Cardiac fibroblast (primary cell): ENCODE measurements at regions not wholly inside any gene's neighbourhood (a gene's known extent, or its start where the extent isn't known, plus 50 kb on each side); places are given as distances from the start of the nearest gene placed in this dataset.

Experiments used
- DNase-seq, 2 donors: peaks; one replicate each; pipeline versions ENCODE4 v3.0.0 to v3.0.0-alpha.2; 2010; ENCODE audit warnings: low read depth in 2 of 2
- H3K4me3 ChIP-seq, 2 donors: replicated peaks in 1 of 2; 1 replicate in 1 of 2; 2 replicates in 1 of 2; pipeline ENCODE4 v1.5.1; 2011; ENCODE audit warnings: low read depth in 2 of 2, low read length in 2 of 2, mild to moderate bottlenecking in 2 of 2, moderate library complexity in 1 of 2
- CTCF ChIP-seq: IDR thresholded peaks from one replicate; pipeline ENCODE4 v1.5.1; 2011; ENCODE audit warnings: low read depth, mild to moderate bottlenecking, low read length, inconsistent platforms

GRCh38 chr22:48373626-48374173, 1454.0 kb downstream of the BRD1 start:
- H3K4me3 ChIP-seq, result no peak overlapping the region
- TF ChIP-seq CTCF, result no peak
- no peak for DNase-seq

DNA sequence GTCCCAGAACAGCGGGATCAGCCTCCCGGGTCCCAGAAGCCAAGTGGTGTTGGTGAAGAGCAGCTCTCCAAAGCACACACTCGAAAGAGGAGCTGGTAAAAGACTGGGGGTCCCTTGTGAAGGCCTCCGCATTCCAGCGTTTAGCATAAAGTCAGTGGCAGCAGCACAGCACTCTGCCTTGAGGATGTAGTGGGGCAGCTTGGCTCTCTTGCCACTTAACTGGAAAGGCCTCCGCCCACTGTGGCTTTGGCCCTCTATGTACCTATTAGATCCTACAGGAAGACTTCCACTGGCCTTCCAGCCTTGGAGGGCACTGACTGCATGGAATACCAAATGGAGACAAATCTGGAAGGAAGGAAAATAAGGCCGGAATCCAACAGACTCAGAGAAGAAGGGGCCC, 1455.3 kb downstream of the BRD1 start:
- no peak for DNase-seq
- TF ChIP-seq CTCF, result no peak
- H3K4me3 ChIP-seq, result no peak overlapping the region

DNA sequence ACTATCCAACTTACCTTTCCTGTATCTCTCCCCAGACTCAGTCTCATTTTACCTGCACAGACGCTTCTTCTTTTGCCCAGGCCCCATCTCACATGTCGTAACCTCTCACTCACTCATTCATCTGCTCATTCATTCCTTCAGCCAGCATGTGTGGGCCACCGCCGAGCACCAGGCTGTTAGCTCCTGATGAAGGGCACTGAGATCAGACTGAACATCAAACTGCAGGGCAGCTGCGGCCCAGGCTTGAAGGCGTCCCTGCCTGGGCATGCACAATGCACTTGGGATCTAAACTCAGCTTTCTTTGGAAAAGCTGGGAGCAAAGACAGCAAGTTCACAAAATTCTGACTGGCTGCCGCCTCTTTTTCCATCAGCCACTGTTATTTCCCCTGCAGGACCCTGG, 1456.3 kb downstream of the BRD1 start:
- no peak for TF ChIP-seq CTCF
- H3K4me3 ChIP-seq, result no peak overlapping the region
- DNase-seq, result no peak

GRCh38 chr22:48370508-48371325, 1457.0 kb downstream of the BRD1 start:
- TF ChIP-seq CTCF, result no peak
- no peak overlapping the region for H3K4me3 ChIP-seq
- DNase-seq, result no peak

DNA sequence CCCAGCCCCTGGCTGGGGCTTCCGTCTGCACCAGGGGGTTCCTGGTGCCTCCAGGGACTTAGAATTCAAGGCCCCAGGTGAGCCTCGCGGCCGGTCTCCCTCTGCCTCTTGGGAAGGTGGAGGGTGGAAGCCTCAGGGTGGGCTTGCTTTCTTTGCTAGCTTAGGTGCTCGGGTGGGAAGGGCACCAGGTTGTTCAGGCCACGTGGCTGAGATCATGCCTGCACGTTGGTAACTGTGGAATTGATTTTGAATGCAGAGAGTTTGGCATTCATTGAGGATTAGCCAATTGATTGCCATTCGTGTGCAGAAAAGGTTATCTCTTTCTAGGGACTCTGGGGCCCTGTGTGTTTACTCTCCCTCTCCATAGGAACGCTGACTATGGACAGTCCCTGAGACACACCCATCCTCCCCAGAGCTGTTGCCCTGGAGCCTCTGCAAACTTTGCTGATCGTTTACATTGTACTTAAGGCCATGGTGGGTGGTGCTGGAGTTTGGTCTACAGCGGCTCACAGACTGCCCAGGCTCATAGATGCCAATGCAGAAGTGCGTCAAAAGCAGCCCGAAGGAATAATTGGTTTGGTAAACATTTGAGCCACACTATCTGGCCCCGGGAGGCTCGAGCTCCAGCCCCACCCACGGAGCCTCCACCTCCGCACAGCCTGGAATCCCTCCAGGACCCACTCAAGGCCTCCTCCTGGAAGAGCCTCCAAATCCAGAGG, 1457.7 kb downstream of the BRD1 start:
- no peak overlapping the region for H3K4me3 ChIP-seq
- DNase-seq, result no peak
- no peak for TF ChIP-seq CTCF

- no peak for DNase-seq
- no peak overlapping the region for H3K4me3 ChIP-seq
- no peak for TF ChIP-seq CTCF
Observed at GRCh38 chr22:48368975-48369525, 1458.6 kb downstream of the BRD1 start.
